HepG2 (cell line): ENCODE measurements at regions not wholly inside any gene's neighbourhood (a gene's known extent, or its start where the extent isn't known, plus 50 kb on each side); places are given as distances from the start of the nearest gene placed in this dataset.

ENCODE experiments used
- ATAC-seq: fragments of 200-7000 bp; cut with Tn5 transposase; 3 replicates; pipeline ENCODE4 v1.9.1; 2020; ENCODE audit warnings: mild to moderate bottlenecking, moderate library complexity
- BruUV-seq: library from RNA; stranded (reverse); fragments of 400-500 nt; replicated peaks from 2 replicates; lab custom pipeline; 2021; lab: Mats Ljungman, UMichigan
- CTCF ChIA-PET: fragments of 300-600 bp; formaldehyde crosslinking; extraction: SDS; loops from one replicate; lab custom pipeline; 2021; ENCODE audit warnings: low total read pairs, inconsistent platforms, low intra/inter-chr PET ratio; lab: Yijun Ruan, JAX
- POLR2A ChIA-PET: fragments of 350-600 bp; sonication (Branson Sonifier 250); formaldehyde crosslinking; loops from one replicate; lab custom pipeline; 2020; ENCODE audit warnings: antibody characterized with exemption, inconsistent platforms; lab: Yijun Ruan, JAX
- DNase-seq: peaks from one replicate; pipeline ENCODE4 v3.0.0-alpha.2; 2015; ENCODE audit warnings: low spot score
- FAIRE-seq: peaks from 3 replicates; lab custom pipeline; 2011; peaks lifted over from hg19 to GRCh38; lab: Jason Lieb, UNC
- H2AFZ ChIP-seq: one replicate; pipeline ENCODE4 v1.6.1; 2011; ENCODE audit warnings: low read length, inconsistent platforms
- H3K27ac ChIP-seq: fragments of 300-600 bp; 3 replicates; pipeline ENCODE4 v1.8.0; 2011; ENCODE audit warnings: mixed run types, mild to moderate bottlenecking, mixed read lengths, low read length, inconsistent platforms; ENCODE audit not compliant: insufficient read depth; ENCODE audit errors: extremely low read length
- H3K27me3 ChIP-seq, 2 experiments: fragments of 200-600 bp in 1 of 2; 2 replicates in 1 of 2; 3 replicates in 1 of 2; pipeline versions ENCODE4 v1.6.0 to v1.8.0; 2011; ENCODE audit warnings: low read length in 2 of 2, mild to moderate bottlenecking in 2 of 2, moderate library complexity in 2 of 2, inconsistent platforms in 1 of 2; ENCODE audit not compliant: insufficient read depth in 2 of 2, control insufficient read depth in 1 of 2
- H3K36me3 ChIP-seq, 2 experiments: fragments of 200-600 bp in 1 of 2; replicated peaks in 1 of 2; 2 replicates in 1 of 2; 3 replicates in 1 of 2; pipeline versions ENCODE4 v1.5.1 to v1.8.0; 2011; ENCODE audit warnings: low read length in 2 of 2, inconsistent platforms in 1 of 2; ENCODE audit not compliant: insufficient read depth in 2 of 2, control insufficient read depth in 1 of 2
- H3K4me1 ChIP-seq: 2 replicates; pipeline ENCODE4 v1.5.1; 2012; ENCODE audit warnings: low read length, inconsistent platforms; ENCODE audit not compliant: insufficient read depth
- H3K4me2 ChIP-seq: 2 replicates; pipeline ENCODE4 v1.6.0; 2011; ENCODE audit warnings: low read depth, low read length, inconsistent platforms
- H3K4me3 ChIP-seq, 3 experiments: fragments of 200-600 bp in 1 of 3; sonication (generic), shearing (Covaris generic) in 1 of 3; replicated peaks in 1 of 3; 2 replicates each; pipeline ENCODE4 v1.5.1; 2011 to 2016; ENCODE audit warnings: low read length in 3 of 3, inconsistent platforms in 2 of 3, low read depth in 2 of 3, mild to moderate bottlenecking in 2 of 3, control low read depth in 1 of 3, mixed read lengths in 1 of 3; ENCODE audit not compliant: insufficient read depth in 1 of 3
- H3K79me2 ChIP-seq: one replicate; pipeline ENCODE4 v1.6.1; 2011; ENCODE audit warnings: low read length, inconsistent platforms; ENCODE audit not compliant: insufficient read depth
- H3K9ac ChIP-seq: 2 replicates; pipeline ENCODE4 v1.6.0; 2011; ENCODE audit warnings: mild to moderate bottlenecking, low read depth, low read length, inconsistent platforms; ENCODE audit not compliant: insufficient read depth
- H3K9me3 ChIP-seq: 2 replicates; pipeline ENCODE4 v1.5.1; 2012; ENCODE audit warnings: mild to moderate bottlenecking, low read length
- H4K20me1 ChIP-seq: 2 replicates; pipeline ENCODE4 v1.6.0; 2011; ENCODE audit warnings: inconsistent platforms, mild to moderate bottlenecking, low read length, moderate library complexity; ENCODE audit not compliant: insufficient read depth
- HES4 ChIP-seq: sonication (generic); formaldehyde crosslinking; IDR thresholded peaks from 2 replicates; pipeline ENCODE4 v1.9.0; 2021; ENCODE audit warnings: mild to moderate bottlenecking, missing genetic modification reagents, borderline replicate concordance
- HNRNPH1 ChIP-seq: fragments of 200-400 bp; formaldehyde crosslinking; optimal IDR thresholded peaks from 2 replicates; pipeline ENCODE3; 2017; ENCODE audit warnings: mild to moderate bottlenecking, low read depth, low read length
- MAFF ChIP-seq: IDR thresholded peaks from 2 replicates; pipeline ENCODE4 v1.6.1; 2011; ENCODE audit warnings: low read depth, low read length, improper control_type of control experiment
- MAFK ChIP-seq, 2 experiments: IDR thresholded peaks in 1 of 2; conservative IDR thresholded peaks in 1 of 2; 2 replicates each; pipeline ENCODE4 v1.6.1; 2011; ENCODE audit warnings: improper control_type of control experiment in 2 of 2, low read length in 2 of 2
- MBNL3 ChIP-seq: fragments of 250-450 bp; sonication (Bioruptor Pico); conservative IDR thresholded peaks from 2 replicates; pipeline ENCODE4 v1.8.0; 2022; ENCODE audit warnings: mild to moderate bottlenecking, inconsistent platforms
- NBN ChIP-seq: fragments of 450-650 bp; conservative IDR thresholded peaks from 2 replicates; pipeline ENCODE4 v1.6.1; 2017
- NPAS2 ChIP-seq: sonication (generic); formaldehyde crosslinking; IDR thresholded peaks from 2 replicates; pipeline ENCODE4 v1.8.0; 2022; ENCODE audit warnings: mild to moderate bottlenecking, missing genetic modification reagents, borderline replicate concordance
- POGZ ChIP-seq: sonication (generic); formaldehyde crosslinking; IDR thresholded peaks from 2 replicates; pipeline ENCODE4 v1.4.0; 2020; ENCODE audit warnings: mild to moderate bottlenecking, missing genetic modification reagents
- SKIL ChIP-seq: sonication (generic); formaldehyde crosslinking; IDR thresholded peaks from 2 replicates; pipeline ENCODE4 v1.8.0; 2022; ENCODE audit warnings: missing genetic modification reagents, mild to moderate bottlenecking, moderate library complexity, borderline replicate concordance
- SP1 ChIP-seq, 2 experiments: fragments of 450-650 bp in 1 of 2; sonication (generic) in 1 of 2; formaldehyde crosslinking in 1 of 2; IDR thresholded peaks; 2 replicates each; pipeline versions ENCODE4 v1.4.0 to v1.6.1; 2016 to 2020; ENCODE audit warnings: missing genetic modification reagents in 1 of 2
- TCF7L2 ChIP-seq: IDR thresholded peaks from 2 replicates; pipeline ENCODE4 v1.6.1; 2011; ENCODE audit warnings: mild to moderate bottlenecking, low read depth, low read length, moderate library complexity
- WIZ ChIP-seq: sonication (generic); formaldehyde crosslinking; IDR thresholded peaks from 2 replicates; pipeline ENCODE4 v1.5.1; 2020; ENCODE audit warnings: mild to moderate bottlenecking, missing genetic modification reagents
- ZHX1 ChIP-seq: sonication (generic); formaldehyde crosslinking; IDR thresholded peaks from 2 replicates; pipeline ENCODE4 v1.8.1; 2022; ENCODE audit warnings: low read depth, mild to moderate bottlenecking, missing genetic modification reagents
- ZNF260 ChIP-seq: sonication (generic); formaldehyde crosslinking; IDR thresholded peaks from 2 replicates; pipeline ENCODE4 v1.4.0; 2020; ENCODE audit warnings: missing genetic modification reagents, low read depth, mild to moderate bottlenecking, borderline replicate concordance
- ZNF343 ChIP-seq: sonication (generic); formaldehyde crosslinking; IDR thresholded peaks from 2 replicates; pipeline ENCODE4 v1.4.0; 2020; ENCODE audit warnings: mild to moderate bottlenecking, missing genetic modification reagents
- ZNF703 ChIP-seq: sonication (generic); formaldehyde crosslinking; IDR thresholded peaks from 2 replicates; pipeline ENCODE4 v1.5.1; 2020; ENCODE audit warnings: missing genetic modification reagents, mild to moderate bottlenecking, moderate library complexity, borderline replicate concordance
- WGBS: methylation state at CpG from one replicate; pipeline ENCODE4 v1.1.6; 2017; ENCODE audit warnings: low lambda C conversion rate; 5-methylcytosine and 5-hydroxymethylcytosine counted together
- in situ Hi-C: cut with HindIII; loops from 2 replicates; pipeline ENCODE4 v1.10.0; 2017; ENCODE audit warnings: low pct_unique_long_range_greater_than_20kb; ENCODE audit not compliant: extremely low pct_ligation_motif_present
- intact Hi-C: fragments of 100-400 bp; cut with micrococcal nuclease; formaldehyde crosslinking; loops from one replicate; pipeline ENCODE4 v1.10.0; 2022; ENCODE audit not compliant: unreplicated experiment

- TF ChIP-seq ZNF343: no peak
- ATAC-seq (no peak), DNase-seq (no peak), FAIRE-seq (no peak)
- H3K27me3 ChIP-seq: no peaks in the 10 kb centered on the region
- no peaks in the 10 kb centered on the region for H3K36me3 ChIP-seq
- H3K9ac ChIP-seq: no peak overlapping the region
- no peaks in the 10 kb centered on the region for H3K79me2 ChIP-seq
- ChIA-PET POLR2A (no interaction called here), CTCF (no interaction called here)
- no peak overlapping the region for H3K27ac ChIP-seq
- no peaks in the 10 kb centered on the region for H3K4me1 ChIP-seq
- BruUV-seq: no TSS peak
- H4K20me1 ChIP-seq: no peaks in the 10 kb centered on the region
- peaks cover 92% of the 10 kb centered on the region for H3K9me3 ChIP-seq
- 0% methylated on average over 1 of the region's 1 CpG for WGBS
- no peak overlapping the region for H2AFZ ChIP-seq
- in situ Hi-C loops: no loop called here
- intact Hi-C loops: no loop called here
- no peak overlapping the region for H3K4me2 ChIP-seq
- no peak overlapping the region for H3K4me3 ChIP-seq
Observed at GRCh38 chr4:14280567-14280966, 653.0 kb upstream of the BOD1L1 start.

GRCh38 chr4:14284578-14284977 lies 657.1 kb upstream of the BOD1L1 start:
- in situ Hi-C loops: no loop called here
- no peaks in the 10 kb centered on the region for H3K79me2 ChIP-seq
- ATAC-seq: no peak
- H4K20me1 ChIP-seq: no peaks in the 10 kb centered on the region
- intact Hi-C loops: no loop called here
- H3K4me1 ChIP-seq: no peaks in the 10 kb centered on the region
- H3K36me3 ChIP-seq: no peaks in the 10 kb centered on the region
- no peak overlapping the region for H3K9ac ChIP-seq
- FAIRE-seq: no peak
- CTCF ChIA-PET: no interaction called here
- POLR2A ChIA-PET: no interaction called here
- H3K4me2 ChIP-seq: no peak overlapping the region
- peaks cover 96% of the 10 kb centered on the region for H3K9me3 ChIP-seq
- no peaks in the 10 kb centered on the region for H3K27me3 ChIP-seq
- H3K4me3 ChIP-seq: no peak overlapping the region
- H2AFZ ChIP-seq: no peak overlapping the region
- no peak overlapping the region for H3K27ac ChIP-seq
- BruUV-seq: no TSS peak
- no peak for DNase-seq
- no peak for TF ChIP-seq ZHX1 (CRISPR knock-in tag)
- no peak for TF ChIP-seq ZNF703
- TF ChIP-seq MAFK (conservative IDR thresholded peaks at IDR 0.05 in 1 of 2, IDR thresholded peaks at IDR 0.05 in 1 of 2; ENCODE audit: low read length in 2 of 2): peak; percentile 79 to 90
- no peak for TF ChIP-seq ZNF260 (CRISPR knock-in tag)
- TF ChIP-seq NBN: no peak
- no peak for TF ChIP-seq HNRNPH1
- no peak for TF ChIP-seq WIZ (CRISPR knock-in tag)
- TF ChIP-seq MBNL3 (CRISPR knock-in tag): no peak
- no peak for TF ChIP-seq HES4 (CRISPR knock-in tag)
- no peak for TF ChIP-seq POGZ
- TF ChIP-seq TCF7L2: no peak
- TF ChIP-seq SP1 (IDR thresholded peaks at IDR 0.05): no peak
- TF ChIP-seq SP1 (CRISPR knock-in tag; IDR thresholded peaks at IDR 0.05): no peak
- TF ChIP-seq MAFF: peak; percentile 83
- no peak for TF ChIP-seq NPAS2 (CRISPR knock-in tag)
- no peak for TF ChIP-seq SKIL
